Common myeloid progenitor, CD34-positive (primary cell): ENCODE measurements at regions not wholly inside any gene's neighbourhood (a gene's known extent, or its start where the extent isn't known, plus 50 kb on each side); places are given as distances from the start of the nearest gene placed in this dataset.
A peak's percentile ranks its signal among the peaks of the same experiment; 100 is the strongest.

ENCODE experiments used
- CTCF ChIA-PET: fragments of 350-600 bp; sonication (Branson Sonifier 250); formaldehyde crosslinking; loops from one replicate; lab custom pipeline; 2021; ENCODE audit warnings: antibody characterized with exemption; lab: Charles Lee
- POLR2A ChIA-PET: fragments of 350-600 bp; sonication (Branson Sonifier 250); formaldehyde crosslinking; loops from one replicate; lab custom pipeline; 2021; ENCODE audit warnings: antibody characterized with exemption; lab: Charles Lee
- DNase-seq, 3 donors: peaks; one replicate each; pipeline versions ENCODE4 v3.0.0 to v3.0.0-alpha.2; 2013
- H3K27ac ChIP-seq, 2 experiments: 1 replicate in 1 of 2; 2 replicates in 1 of 2; pipeline ENCODE4 v1.7.0; 2013; ENCODE audit warnings: inconsistent platforms in 2 of 2, low read length in 2 of 2, mild to moderate bottlenecking in 2 of 2, low read depth in 1 of 2, moderate library complexity in 1 of 2; ENCODE audit not compliant: severe bottlenecking in 2 of 2, insufficient read depth in 1 of 2, poor library complexity in 1 of 2
- H3K27me3 ChIP-seq, 5 experiments: replicated peaks in 2 of 5; 1 replicate in 3 of 5; 2 replicates in 2 of 5; pipeline versions ENCODE4 v1.6.1 to v1.7.0; 2013; ENCODE audit warnings: low read length in 4 of 5, mild to moderate bottlenecking in 2 of 5, moderate library complexity in 2 of 5, inconsistent platforms in 1 of 5; ENCODE audit not compliant: insufficient read depth in 5 of 5, control insufficient read depth in 4 of 5
- H3K36me3 ChIP-seq, 4 experiments: 1 replicate in 2 of 4; 2 replicates in 2 of 4; pipeline versions ENCODE4 v1.6.1 to v1.7.0; 2013; ENCODE audit warnings: low read length in 3 of 4, control low read depth in 1 of 4, mild to moderate bottlenecking in 1 of 4; ENCODE audit not compliant: control insufficient read depth in 4 of 4, insufficient read depth in 4 of 4
- H3K4me1 ChIP-seq, 4 experiments: 1 replicate in 3 of 4; 2 replicates in 1 of 4; pipeline versions ENCODE4 v1.6.1 to v1.7.1; 2013; ENCODE audit warnings: low read length in 3 of 4, mild to moderate bottlenecking in 3 of 4, control low read depth in 1 of 4, inconsistent platforms in 1 of 4, moderate library complexity in 1 of 4; ENCODE audit not compliant: control insufficient read depth in 4 of 4, insufficient read depth in 4 of 4; ENCODE audit errors: control extremely low read depth in 1 of 4
- H3K4me3 ChIP-seq, 7 experiments: 1 replicate in 4 of 7; 2 replicates in 3 of 7; pipeline versions ENCODE4 v1.5.1 to v1.7.0; 2013; ENCODE audit warnings: mild to moderate bottlenecking in 7 of 7, low read length in 6 of 7, moderate library complexity in 6 of 7, inconsistent platforms in 2 of 7, low read depth in 2 of 7, control low read depth in 1 of 7; ENCODE audit not compliant: insufficient read depth in 4 of 7, control insufficient read depth in 1 of 7; ENCODE audit errors: extremely low read depth in 1 of 7
- H3K9me3 ChIP-seq, 5 experiments: 1 replicate in 4 of 5; 2 replicates in 1 of 5; pipeline versions ENCODE4 v1.6.1 to v1.7.1; 2013; ENCODE audit warnings: low read length in 4 of 5, mild to moderate bottlenecking in 2 of 5, inconsistent platforms in 1 of 5, low read depth in 1 of 5, moderate library complexity in 1 of 5; ENCODE audit not compliant: control insufficient read depth in 4 of 5, insufficient read depth in 2 of 5; ENCODE audit errors: control extremely low read depth in 1 of 5
- WGBS: methylation state at CpG from one replicate; pipeline ENCODE4 v1.1.5; 2013; ENCODE audit not compliant: insufficient coverage; 5-methylcytosine and 5-hydroxymethylcytosine counted together

DNA sequence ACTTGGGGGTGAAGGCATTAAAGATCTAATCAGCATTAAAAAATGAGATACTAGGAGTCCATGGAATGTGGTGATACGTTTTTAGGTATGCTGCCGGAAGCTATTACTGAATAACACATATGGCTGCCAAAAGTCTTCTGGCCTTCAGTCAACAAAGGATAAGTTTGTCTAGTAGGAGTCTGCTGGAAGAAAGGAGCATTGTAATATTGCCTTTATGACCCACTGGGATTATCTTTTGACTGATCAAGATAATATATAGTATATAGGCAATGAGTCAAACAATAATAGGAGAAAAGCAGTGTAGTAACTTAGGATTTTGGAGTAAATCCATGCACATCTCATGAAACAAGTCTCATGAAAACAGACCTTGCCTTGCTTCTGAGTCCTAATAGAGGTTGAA lies 295.4 kb downstream of the SLITRK6 start:
- ChIA-PET POLR2A (no interaction called here), CTCF (no interaction called here)
- no peaks in the 10 kb centered on the region for H3K27me3 ChIP-seq
- DNase-seq, result no peak
- H3K36me3 ChIP-seq, result no peaks in the 10 kb centered on the region
- no peaks in the 10 kb centered on the region for H3K4me1 ChIP-seq
- H3K27ac ChIP-seq, result no peak overlapping the region
- 100% methylated on average over 2 of the region's 2 CpGs for WGBS
- H3K9me3 ChIP-seq, result no peaks in the 10 kb centered on the region
- no peak overlapping the region for H3K4me3 ChIP-seq

DNA sequence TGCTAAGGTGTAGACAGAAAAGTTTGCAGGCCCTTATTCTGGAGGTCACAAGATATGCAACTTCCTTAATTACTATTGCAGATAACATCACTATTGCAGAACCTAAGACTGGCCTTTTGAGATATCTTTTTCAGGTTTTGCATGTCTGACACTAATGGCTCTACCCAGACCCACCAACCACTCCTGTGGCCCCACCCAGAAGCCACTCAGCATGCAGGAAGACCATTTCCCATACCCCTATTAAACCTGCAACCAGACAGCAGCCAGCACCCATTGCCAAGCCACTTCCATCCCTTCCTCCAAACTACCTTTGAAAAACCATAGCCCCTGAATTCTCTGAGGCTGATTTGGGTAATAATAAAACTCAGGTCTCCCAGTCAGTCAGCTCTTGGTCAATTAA lies 297.6 kb downstream of the SLITRK6 start:
- H3K9me3 ChIP-seq, result peaks cover 0 to under 1% (median 0%) of the 10 kb centered on the region in 5 experiments
- no peaks in the 10 kb centered on the region for H3K4me1 ChIP-seq
- POLR2A ChIA-PET, result no interaction called here
- H3K27ac ChIP-seq, result no peak overlapping the region
- CTCF ChIA-PET, result no interaction called here
- no peaks in the 10 kb centered on the region for H3K36me3 ChIP-seq
- no peaks in the 10 kb centered on the region for H3K27me3 ChIP-seq
- peak in 1 of 3 donors; percentile 3 for DNase-seq
- no peak overlapping the region for H3K4me3 ChIP-seq

DNA sequence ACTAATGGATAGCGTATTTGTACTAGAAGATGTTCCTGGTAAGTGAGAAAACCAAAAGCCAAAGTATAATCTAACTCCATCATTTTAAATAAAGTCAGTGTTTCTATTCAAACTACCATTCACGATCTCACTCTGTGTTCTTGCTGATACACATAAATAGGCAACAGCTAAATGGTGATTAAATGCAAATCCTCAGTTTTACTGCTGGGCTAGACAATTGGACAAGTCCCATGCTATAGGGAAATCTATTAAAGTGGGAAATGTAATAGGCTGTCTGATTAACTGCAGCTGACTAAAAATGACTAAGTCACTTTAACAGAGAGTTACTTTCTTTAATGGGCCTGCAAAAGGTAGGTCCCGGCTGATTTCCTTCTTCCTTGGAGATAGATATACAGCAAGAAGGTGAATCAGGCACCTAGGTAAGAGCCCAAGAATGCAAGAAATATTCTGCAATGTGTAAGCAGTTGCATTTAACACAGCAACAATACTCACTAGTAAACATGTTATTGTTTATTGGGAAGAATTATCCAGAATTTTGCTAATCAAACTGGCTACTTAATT lies 298.4 kb downstream of the SLITRK6 start:
- H3K27me3 ChIP-seq, result no peaks in the 10 kb centered on the region
- WGBS, result no CpG with 5 or more reads among the region's 3 CpGs
- H3K4me3 ChIP-seq, result no peak overlapping the region
- POLR2A ChIA-PET, result no interaction called here
- no peak for DNase-seq
- CTCF ChIA-PET, result no interaction called here
- no peaks in the 10 kb centered on the region for H3K4me1 ChIP-seq
- H3K27ac ChIP-seq, result no peak overlapping the region
- H3K9me3 ChIP-seq, result peaks cover 0 to 1% (median 0%) of the 10 kb centered on the region in 5 experiments
- H3K36me3 ChIP-seq, result no peaks in the 10 kb centered on the region

DNA sequence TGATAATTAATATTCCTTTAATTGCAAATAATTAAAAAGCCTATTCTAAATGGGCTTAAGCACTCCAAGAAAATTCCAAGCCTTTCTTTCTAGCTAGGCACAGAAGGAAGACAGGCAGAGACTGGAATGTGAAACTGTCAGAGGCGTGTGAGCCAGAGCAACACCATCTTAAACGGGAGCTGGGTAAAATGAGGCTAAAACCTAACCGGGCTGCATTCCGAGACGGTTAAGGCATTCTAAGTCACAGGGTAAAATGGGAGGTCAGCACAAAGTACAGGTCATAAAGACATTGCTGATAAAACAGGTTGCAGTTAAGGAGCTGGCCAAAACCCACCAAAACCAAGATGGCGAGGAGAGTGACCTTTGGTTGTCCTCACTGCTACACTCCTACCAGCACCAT lies 300.4 kb downstream of the SLITRK6 start:
- H3K27ac ChIP-seq, result no peak overlapping the region
- WGBS, result 98% methylated on average over 6 of the region's 6 CpGs

DNA sequence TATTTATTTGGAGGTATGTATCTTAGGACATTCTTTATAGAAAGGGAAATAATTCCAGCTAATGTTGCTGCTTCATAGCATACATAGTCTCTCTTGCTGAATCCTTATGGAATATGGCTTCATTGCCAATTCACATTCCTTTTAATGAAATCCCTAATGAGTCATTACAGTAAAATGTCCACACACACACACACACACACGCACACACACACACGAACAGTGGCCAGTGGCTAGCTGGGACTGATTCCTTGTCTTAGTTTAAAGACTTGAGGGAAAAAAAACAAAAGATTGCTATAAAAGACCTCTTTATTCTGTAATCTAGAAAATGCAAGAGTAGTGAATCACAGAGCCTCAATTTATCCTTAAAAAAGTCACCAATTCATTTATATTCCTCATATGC lies 301.6 kb downstream of the SLITRK6 start:
- ChIA-PET CTCF (no interaction called here), POLR2A (no interaction called here)
- peaks cover 0 to 3% (median 0%) of the 10 kb centered on the region in 5 experiments for H3K9me3 ChIP-seq
- no peaks in the 10 kb centered on the region for H3K4me1 ChIP-seq
- no CpG with 5 or more reads among the region's 2 CpGs for WGBS
- H3K27me3 ChIP-seq, result no peaks in the 10 kb centered on the region
- no peak for DNase-seq
- no peak overlapping the region for H3K4me3 ChIP-seq
- H3K36me3 ChIP-seq, result no peaks in the 10 kb centered on the region
- H3K27ac ChIP-seq, result no peak overlapping the region

More for the DNA sequence above, 300.4 kb downstream of the SLITRK6 start:
- H3K36me3 ChIP-seq, result no peaks in the 10 kb centered on the region
- no peak overlapping the region for H3K4me3 ChIP-seq
- H3K4me1 ChIP-seq, result no peaks in the 10 kb centered on the region
- CTCF ChIA-PET, result no interaction called here
- no peak for DNase-seq
- no peaks in the 10 kb centered on the region for H3K27me3 ChIP-seq
- POLR2A ChIA-PET, result no interaction called here
- H3K9me3 ChIP-seq, result peaks cover 0 to 3% (median 0%) of the 10 kb centered on the region in 5 experiments

DNA sequence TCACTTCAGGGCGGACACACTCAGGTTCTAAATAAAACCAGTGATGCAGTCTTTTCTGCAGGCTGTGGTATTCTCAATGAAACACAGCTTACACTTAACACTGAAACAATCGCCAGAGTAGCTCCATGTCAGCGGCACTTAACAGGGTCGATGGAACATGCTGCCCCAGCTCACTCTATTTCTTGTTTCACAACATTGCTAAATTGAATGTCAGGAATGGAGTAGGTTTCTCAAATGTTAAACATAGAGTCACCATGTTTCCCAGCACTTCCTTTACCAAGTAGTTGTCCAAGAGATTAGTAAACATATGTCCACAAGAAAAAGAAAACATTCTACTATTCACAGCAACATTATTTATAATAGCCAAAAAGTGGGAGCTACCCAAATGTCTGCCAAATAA lies 306.9 kb downstream of the SLITRK6 start:
- no peak for DNase-seq
- H3K4me3 ChIP-seq, result no peak overlapping the region
- ChIA-PET CTCF (no interaction called here), POLR2A (no interaction called here)
- no peaks in the 10 kb centered on the region for H3K27me3 ChIP-seq
- peaks cover 0 to 3% (median 0%) of the 10 kb centered on the region in 5 experiments for H3K9me3 ChIP-seq
- 100% methylated on average over 2 of the region's 4 CpGs for WGBS
- H3K4me1 ChIP-seq, result no peaks in the 10 kb centered on the region
- H3K27ac ChIP-seq, result no peak overlapping the region
- no peaks in the 10 kb centered on the region for H3K36me3 ChIP-seq

DNA sequence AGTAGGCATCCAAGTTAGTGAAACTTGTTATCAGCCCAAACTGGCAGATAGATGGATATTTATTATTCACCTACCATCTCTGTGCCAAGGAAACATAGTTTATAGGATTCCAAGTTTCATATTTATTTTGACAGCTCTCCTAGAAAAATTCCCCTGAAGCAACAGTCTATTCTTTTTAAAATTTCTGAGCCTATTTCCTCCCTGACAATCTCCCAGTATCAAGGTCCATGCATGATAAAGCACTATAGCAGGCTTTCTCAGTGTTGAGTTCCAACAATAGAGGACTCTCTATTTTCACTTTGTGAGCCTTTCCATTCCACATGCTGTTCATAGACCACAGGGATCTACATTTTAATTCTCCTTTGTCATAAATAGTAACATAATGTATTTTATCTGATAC lies 312.6 kb downstream of the SLITRK6 start:
- peaks cover 0 to 3% (median 0%) of the 10 kb centered on the region in 4 experiments for H3K4me1 ChIP-seq
- no peaks in the 10 kb centered on the region for H3K36me3 ChIP-seq
- H3K4me3 ChIP-seq, result no peak overlapping the region
- peaks cover 0 to 5% (median 0%) of the 10 kb centered on the region in 5 experiments for H3K9me3 ChIP-seq
- no peak for DNase-seq
- no peak overlapping the region for H3K27ac ChIP-seq
- POLR2A ChIA-PET, result no interaction called here
- H3K27me3 ChIP-seq, result no peaks in the 10 kb centered on the region
- CTCF ChIA-PET, result no interaction called here
